ENCODE measurements at regions not wholly inside any gene's neighbourhood (a gene's known extent, or its start where the extent isn't known, plus 50 kb on each side); places are given as distances from the start of the nearest gene placed in this dataset.

DNA sequence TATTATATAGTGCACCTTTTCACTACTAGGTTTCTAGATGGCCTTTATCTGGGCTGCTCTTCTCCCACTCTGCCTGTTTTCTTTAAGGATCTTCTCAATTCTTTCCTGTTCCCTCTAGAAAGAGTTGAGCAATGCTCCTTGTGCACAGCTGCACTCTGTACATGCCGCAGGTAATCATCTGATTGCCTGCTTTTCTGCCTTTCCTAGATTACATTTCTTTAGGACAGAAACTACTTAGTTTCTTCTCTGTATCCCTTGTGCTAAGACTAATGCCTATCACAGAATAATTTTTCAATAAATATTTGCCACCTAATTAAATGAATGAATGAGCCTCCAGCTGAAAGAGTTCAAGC, 802.4 kb upstream of the ID2 start:
- no peaks in the 10 kb centered on the region for H3K36me3 ChIP-seq (ENCODE audit: control insufficient read depth, insufficient read depth, low read length)
- H3K27me3 ChIP-seq (replicated peaks; ENCODE audit: control insufficient read depth, insufficient read depth, low read length) = no peaks in the 10 kb centered on the region
- no peak for DNase-seq (ENCODE audit: extremely low read depth, insufficient read length)
- no peak overlapping the region for H3K4me3 ChIP-seq (replicated peaks; ENCODE audit: low read depth, low read length)
- TF ChIP-seq, protein P1, sequence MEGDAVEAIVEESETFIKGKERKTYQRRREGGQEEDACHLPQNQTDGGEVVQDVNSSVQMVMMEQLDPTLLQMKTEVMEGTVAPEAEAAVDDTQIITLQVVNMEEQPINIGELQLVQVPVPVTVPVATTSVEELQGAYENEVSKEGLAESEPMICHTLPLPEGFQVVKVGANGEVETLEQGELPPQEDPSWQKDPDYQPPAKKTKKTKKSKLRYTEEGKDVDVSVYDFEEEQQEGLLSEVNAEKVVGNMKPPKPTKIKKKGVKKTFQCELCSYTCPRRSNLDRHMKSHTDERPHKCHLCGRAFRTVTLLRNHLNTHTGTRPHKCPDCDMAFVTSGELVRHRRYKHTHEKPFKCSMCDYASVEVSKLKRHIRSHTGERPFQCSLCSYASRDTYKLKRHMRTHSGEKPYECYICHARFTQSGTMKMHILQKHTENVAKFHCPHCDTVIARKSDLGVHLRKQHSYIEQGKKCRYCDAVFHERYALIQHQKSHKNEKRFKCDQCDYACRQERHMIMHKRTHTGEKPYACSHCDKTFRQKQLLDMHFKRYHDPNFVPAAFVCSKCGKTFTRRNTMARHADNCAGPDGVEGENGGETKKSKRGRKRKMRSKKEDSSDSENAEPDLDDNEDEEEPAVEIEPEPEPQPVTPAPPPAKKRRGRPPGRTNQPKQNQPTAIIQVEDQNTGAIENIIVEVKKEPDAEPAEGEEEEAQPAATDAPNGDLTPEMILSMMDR (IDR thresholded peaks at IDR 0.05; ENCODE audit: insufficient read depth, low read length, poor library complexity, severe bottlenecking) = no peak

DNA sequence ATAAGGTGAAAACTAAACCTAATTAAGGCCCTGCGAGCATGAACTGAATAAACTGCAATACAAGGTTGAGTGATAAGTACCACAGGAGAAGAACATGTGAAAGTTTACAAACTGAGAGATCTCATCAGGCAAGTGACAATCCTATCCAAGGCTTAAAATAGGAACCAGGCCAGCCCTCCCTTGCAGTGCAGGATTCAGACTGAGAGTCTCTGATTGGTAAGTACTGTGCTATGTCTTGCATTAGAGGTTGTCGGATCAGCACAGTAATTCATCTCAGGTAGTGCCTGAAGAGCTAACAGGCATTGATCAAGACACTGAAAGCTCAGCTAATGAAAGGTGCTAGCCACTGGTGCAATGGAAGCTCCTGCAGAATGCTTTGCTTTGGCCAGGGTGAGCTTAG, 801.7 kb upstream of the ID2 start:
- no peak overlapping the region for H3K4me3 ChIP-seq (replicated peaks; ENCODE audit: low read depth, low read length)
- H3K27me3 ChIP-seq (replicated peaks; ENCODE audit: control insufficient read depth, insufficient read depth, low read length) = no peaks in the 10 kb centered on the region
- H3K36me3 ChIP-seq (ENCODE audit: control insufficient read depth, insufficient read depth, low read length) = no peaks in the 10 kb centered on the region
- DNase-seq (ENCODE audit: extremely low read depth, insufficient read length) = no peak
- TF ChIP-seq, protein P1 (IDR thresholded peaks at IDR 0.05; ENCODE audit: insufficient read depth, low read length, poor library complexity, severe bottlenecking) = no peak

DNA sequence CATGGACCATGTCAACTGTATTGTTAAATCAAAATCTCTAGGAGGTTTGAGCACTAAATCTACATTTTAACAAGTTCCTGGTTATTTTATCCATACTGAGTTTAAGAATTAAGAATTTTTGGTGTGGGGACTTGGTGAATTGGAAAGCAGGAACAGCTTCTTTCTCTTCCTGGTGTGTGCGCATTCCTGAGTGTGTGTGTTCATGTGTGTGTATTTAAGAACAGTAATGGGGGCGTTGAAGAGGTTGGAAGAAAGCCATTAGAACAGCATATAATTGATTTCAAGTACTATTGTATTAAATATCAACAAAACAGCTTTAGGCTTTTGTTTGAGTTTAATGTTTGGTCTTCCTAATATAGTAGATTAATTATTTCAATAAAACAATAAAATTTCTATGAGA, 801.3 kb upstream of the ID2 start:
- Histone ChIP-seq H3K4me3 (replicated peaks; ENCODE audit: low read depth, low read length) (no peak overlapping the region), H3K36me3 (ENCODE audit: control insufficient read depth, insufficient read depth, low read length) (no peaks in the 10 kb centered on the region), H3K27me3 (replicated peaks; ENCODE audit: control insufficient read depth, insufficient read depth, low read length) (no peaks in the 10 kb centered on the region)
- no peak for DNase-seq (ENCODE audit: extremely low read depth, insufficient read length)
- TF ChIP-seq, protein P1 (IDR thresholded peaks at IDR 0.05; ENCODE audit: insufficient read depth, low read length, poor library complexity, severe bottlenecking) = no peak

DNA sequence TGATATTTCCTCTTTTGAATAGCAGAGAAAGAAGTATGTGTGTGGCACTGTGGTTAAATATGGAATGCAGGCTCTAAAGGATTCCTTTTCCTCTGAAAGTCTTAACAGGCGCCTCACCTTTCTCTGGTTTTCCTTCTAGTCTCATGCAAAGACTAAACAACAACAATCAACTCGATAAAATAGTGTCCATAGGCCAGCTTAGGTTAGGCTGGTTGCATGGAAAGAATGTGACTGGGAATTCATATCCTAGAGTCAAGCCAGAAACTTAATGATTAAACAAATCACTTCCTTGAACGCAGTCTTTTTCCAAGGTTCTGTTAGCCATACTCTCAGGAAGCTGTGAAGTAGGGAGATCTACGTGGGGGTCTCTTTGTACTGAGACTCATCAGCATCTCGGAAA, 800.8 kb upstream of the ID2 start:
- TF ChIP-seq, protein P1 (IDR thresholded peaks at IDR 0.05; ENCODE audit: insufficient read depth, low read length, poor library complexity, severe bottlenecking) = no peak
- DNase-seq (ENCODE audit: extremely low read depth, insufficient read length) = no peak
- H3K36me3 ChIP-seq (ENCODE audit: control insufficient read depth, insufficient read depth, low read length) = no peaks in the 10 kb centered on the region
- H3K27me3 ChIP-seq (replicated peaks; ENCODE audit: control insufficient read depth, insufficient read depth, low read length) = no peaks in the 10 kb centered on the region
- H3K4me3 ChIP-seq (replicated peaks; ENCODE audit: low read depth, low read length) = no peak overlapping the region

DNA sequence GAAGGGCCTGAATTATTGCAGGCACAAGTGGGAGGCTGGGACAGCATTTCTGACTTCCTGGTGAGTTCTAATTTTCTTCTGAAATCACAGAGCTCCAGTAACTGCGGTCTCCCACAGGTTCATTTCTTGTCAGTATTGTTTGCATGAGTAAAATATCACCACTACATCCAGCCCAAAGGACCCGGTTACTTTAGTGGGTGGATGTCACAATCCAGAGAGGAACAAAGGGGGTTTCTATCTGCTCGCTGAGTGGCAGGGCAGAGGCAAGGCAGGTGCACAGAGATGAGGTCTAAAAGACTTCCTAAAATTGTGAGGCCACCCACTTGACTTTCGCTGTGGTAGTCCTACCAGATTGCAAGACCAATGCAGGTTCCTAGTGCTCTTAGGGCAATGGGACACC, 800.4 kb upstream of the ID2 start:
- DNase-seq (ENCODE audit: extremely low read depth, insufficient read length) = no peak
- no peaks in the 10 kb centered on the region for H3K27me3 ChIP-seq (replicated peaks; ENCODE audit: control insufficient read depth, insufficient read depth, low read length)
- TF ChIP-seq, protein P1 (IDR thresholded peaks at IDR 0.05; ENCODE audit: insufficient read depth, low read length, poor library complexity, severe bottlenecking) = no peak

DNA sequence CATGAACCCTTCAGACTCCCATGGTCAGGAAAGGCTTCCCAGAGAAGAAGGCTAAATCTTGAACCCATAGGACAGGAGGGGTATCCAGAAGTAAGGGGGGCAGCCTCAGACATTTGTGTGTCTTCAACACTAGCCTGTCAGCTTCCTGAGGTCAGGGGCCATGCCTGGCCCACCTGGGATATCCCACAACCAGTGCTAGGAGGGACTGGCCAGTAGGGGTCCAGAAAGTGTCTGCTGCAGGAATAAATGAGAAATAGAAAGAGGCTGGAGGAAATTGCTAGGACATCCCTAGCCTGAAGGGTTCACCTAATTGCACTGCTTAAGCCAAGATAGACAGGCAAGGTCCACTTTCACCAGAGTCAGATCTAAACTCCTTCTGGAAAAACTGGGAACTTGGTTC, 799.6 kb upstream of the ID2 start:
- H3K36me3 ChIP-seq (ENCODE audit: control insufficient read depth, insufficient read depth, low read length) = no peaks in the 10 kb centered on the region
- no peak for DNase-seq (ENCODE audit: extremely low read depth, insufficient read length)
- no peaks in the 10 kb centered on the region for H3K27me3 ChIP-seq (replicated peaks; ENCODE audit: control insufficient read depth, insufficient read depth, low read length)
- TF ChIP-seq, protein P1 (IDR thresholded peaks at IDR 0.05; ENCODE audit: insufficient read depth, low read length, poor library complexity, severe bottlenecking) = no peak
- H3K4me3 ChIP-seq (replicated peaks; ENCODE audit: low read depth, low read length) = no peak overlapping the region

More for the DNA sequence above, 800.4 kb upstream of the ID2 start:
- Histone ChIP-seq H3K36me3 (ENCODE audit: control insufficient read depth, insufficient read depth, low read length) (no peaks in the 10 kb centered on the region), H3K4me3 (replicated peaks; ENCODE audit: low read depth, low read length) (no peak overlapping the region)
